ENCODE measurements at regions not wholly inside any gene's neighbourhood (a gene's known extent, or its start where the extent isn't known, plus 50 kb on each side); places are given as distances from the start of the nearest gene placed in this dataset.

DNA sequence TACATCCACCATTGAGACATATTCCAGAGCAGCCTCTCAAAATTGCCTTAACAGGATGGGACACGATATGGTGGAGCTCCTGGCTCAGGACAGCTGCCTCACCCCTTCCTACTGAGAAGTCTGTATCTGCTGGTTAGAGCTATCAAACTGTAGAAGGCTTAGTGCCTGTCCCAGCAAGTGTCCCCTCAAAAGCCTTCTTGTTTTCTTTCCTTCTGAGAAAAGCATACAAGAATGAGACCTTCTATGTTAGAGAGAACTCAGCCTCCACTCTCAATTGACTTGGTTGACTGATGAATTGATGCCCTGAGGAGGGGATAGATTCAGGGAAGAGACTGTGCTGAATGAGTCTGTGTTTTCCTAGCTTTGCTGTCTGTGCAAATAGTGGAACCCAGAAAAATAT lies 2020.9 kb downstream of the TP53TG3F start:
- TF ChIP-seq, protein P1, sequence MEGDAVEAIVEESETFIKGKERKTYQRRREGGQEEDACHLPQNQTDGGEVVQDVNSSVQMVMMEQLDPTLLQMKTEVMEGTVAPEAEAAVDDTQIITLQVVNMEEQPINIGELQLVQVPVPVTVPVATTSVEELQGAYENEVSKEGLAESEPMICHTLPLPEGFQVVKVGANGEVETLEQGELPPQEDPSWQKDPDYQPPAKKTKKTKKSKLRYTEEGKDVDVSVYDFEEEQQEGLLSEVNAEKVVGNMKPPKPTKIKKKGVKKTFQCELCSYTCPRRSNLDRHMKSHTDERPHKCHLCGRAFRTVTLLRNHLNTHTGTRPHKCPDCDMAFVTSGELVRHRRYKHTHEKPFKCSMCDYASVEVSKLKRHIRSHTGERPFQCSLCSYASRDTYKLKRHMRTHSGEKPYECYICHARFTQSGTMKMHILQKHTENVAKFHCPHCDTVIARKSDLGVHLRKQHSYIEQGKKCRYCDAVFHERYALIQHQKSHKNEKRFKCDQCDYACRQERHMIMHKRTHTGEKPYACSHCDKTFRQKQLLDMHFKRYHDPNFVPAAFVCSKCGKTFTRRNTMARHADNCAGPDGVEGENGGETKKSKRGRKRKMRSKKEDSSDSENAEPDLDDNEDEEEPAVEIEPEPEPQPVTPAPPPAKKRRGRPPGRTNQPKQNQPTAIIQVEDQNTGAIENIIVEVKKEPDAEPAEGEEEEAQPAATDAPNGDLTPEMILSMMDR (IDR thresholded peaks at IDR 0.05; ENCODE audit: insufficient read depth, low read depth, low read length): no peak
- no peak for TF ChIP-seq EZH2 (IDR thresholded peaks at IDR 0.05; ENCODE audit: insufficient read depth, low read length)

Data from astrocyte (in vitro differentiated cells and primary cell).